RPMI8226 (cell line): ENCODE measurements at regions not wholly inside any gene's neighbourhood (a gene's known extent, or its start where the extent isn't known, plus 50 kb on each side); places are given as distances from the start of the nearest gene placed in this dataset.
"Not testable (repeated sequence)": the region's sequence is repeated elsewhere in the genome, so short reads cannot be mapped to it uniquely, and the experiment has no call there.

Experiments
- DNase-seq: peaks from one replicate; pipeline ENCODE4 v3.0.0-alpha.2; 2015

DNA sequence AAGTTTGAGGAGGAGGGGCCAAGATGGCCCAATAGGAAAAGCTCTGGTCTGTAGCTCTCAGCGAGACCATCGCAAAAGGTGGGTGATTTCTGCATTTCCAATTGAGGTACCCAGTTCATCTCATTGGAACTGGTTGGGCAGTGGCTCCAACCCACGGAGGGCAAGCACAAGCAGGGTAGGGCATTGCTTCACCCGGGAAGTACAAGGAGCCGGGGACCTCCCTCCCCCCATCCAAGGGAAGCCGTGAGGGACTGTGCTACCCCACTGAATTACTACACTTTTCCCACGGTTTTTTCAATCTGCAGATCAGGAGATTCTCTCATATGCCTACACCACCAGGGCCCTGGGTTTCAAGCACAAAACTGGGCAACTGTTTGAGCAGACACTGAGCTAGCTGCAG is 58.0 kb upstream of the EFCAB3 start:
- DNase-seq, result no peak

DNA sequence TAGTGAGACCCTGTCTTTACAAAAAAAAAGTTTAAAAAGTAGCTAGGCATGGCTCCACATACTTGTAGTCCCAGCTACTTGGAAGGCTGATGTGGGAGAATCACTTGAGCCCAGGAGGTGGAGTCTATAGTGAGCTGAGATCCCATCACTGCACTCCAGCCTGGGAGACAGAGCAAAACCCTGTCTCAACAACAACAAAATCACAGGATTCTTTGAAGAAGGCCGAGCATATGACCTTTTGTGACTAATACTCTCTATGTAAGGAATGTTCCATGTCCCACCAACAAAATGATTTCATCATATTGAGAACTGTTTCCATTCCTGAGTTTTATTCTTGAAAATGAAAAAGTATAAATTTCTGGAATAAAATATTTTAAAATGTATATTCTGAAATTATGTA is 58.9 kb upstream of the EFCAB3 start:
- no peak for DNase-seq

DNA sequence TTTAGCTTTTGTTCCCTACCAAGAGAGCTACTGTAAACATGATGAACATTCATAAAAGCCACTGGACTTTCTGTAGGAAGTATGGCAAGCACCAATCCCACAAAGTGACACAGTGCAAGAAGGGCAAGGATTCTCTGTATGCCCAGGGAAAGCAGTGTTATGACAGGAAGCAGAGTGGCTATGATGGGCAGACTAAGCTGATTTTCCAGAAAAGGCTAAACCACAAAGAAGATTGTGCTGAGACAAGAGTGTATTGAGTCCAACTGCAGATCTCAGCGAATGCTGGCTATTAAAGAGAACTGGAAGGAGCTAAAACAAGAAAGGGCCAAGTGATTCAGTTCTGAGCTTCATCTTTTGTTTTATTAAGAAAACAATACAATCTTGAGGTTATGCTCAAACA is 60.5 kb upstream of the EFCAB3 start:
- DNase-seq, result no peak

DNA sequence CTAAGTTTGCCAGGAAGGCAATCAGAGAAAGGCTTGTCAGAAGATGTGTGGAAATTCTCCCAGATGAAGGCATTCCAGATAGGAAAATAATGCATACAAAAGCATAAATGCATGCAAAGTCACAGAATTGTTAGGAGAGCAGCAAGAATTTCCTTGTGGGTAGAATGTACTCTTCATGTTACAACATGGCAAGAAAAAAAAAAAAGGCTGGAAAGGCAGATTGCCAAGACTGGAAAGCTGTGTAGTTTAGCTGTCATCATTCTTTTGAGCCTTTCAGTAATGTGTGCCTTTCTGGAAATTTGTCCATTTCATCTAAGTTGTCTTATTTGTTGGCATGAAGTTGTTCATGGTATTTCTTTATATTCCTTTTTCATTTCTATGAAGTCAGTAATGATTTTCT is 71.0 kb upstream of the EFCAB3 start:
- no peak for DNase-seq

DNA sequence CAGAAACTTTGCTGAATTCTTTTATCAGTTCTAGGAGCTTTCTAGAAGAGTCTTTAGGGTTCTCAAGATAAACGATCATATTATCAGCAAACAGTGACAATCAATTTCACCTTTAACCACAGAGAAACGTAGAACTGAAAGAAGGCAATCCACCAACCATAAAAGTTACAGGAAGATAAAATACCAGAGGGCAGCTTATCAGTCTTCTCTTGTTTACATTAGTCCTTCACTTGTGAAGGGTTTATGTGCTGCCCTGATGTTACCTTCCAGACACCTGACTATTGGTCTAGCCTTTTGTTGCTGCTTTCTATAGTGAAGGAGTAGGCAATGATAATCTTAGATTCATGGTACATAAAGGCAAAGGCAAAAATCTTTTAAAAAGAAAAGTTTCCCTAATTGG is 73.2 kb upstream of the EFCAB3 start:
- no peak for DNase-seq

DNA sequence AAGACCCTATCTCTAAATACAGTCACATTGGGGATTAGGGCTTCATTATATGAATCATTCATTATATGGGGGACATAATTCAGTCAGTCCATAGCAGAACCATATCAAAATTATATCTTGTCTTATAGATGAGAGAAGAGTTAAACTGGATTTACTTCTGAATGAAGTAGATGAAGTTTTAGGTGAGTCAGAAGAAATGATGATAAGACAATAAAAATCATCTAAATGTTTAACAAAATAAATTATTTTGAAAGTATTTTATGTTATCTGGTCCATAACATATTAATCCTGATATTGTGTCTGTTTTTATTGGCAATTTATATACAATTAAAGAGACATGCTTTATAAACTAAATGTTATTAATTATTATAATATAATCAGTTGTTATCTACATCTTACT is 76.9 kb upstream of the EFCAB3 start:
- DNase-seq, result no peak

DNA sequence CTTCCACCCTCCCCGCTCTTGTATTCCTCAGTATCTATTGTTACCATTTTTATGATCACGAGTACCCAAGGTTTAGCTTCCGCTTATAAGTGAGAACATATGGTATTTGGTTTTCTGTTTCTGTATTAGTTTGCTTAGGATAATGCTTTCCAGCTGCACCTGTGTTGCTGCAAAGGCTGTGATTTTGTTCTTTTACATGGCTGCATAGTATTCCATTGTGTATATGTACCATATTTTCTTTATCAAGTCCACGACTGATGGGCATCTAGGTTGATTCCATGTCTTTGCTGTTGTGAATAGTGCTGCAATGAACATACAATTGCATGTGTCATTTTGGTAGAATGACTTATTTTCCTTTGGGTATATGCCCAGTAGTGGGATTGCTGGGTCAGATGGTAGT is 79.7 kb upstream of the EFCAB3 start:
- DNase-seq, result no peak

DNA sequence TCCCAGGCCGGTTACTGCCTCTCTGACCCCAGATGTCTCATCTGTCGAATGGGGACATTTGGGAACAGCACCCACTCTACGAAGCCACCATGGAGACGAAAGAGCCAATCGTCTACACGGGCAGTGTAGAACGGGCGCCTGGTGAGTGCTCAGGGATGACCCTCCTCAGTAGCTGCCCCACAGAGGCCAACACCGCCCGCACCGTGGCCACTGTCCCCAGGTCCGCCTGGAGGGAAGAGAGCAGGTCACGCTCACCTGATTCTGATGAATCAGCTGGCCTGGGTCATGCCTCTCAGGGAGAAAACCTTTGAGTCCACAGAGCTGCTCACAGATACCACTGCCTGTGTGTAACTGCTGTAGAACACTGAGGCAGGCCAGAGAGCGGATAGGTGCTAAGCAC is 105.1 kb upstream of the EFCAB3 start:
- DNase-seq, result not testable (repeated sequence)

DNA sequence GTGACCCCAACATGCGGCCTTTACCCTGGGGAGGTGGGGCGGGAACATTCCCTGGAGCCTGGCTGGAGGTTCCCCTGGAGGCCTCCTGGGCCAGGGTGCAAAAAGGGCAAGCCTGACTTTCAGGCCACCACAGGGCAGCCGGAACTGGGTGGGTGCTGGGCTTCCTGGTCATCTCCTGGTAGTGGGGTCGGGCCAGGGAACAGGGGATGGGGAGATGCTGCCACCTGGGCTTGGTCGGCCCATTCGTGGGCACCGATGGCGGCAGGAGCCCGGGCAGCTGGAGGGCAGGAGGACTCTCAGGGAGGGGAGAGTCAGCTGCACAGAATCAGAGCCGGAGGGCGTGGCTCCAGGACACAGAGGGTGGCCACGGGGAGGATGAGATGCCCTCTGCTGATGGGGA is 112.0 kb upstream of the EFCAB3 start:
- not testable (repeated sequence) for DNase-seq

DNA sequence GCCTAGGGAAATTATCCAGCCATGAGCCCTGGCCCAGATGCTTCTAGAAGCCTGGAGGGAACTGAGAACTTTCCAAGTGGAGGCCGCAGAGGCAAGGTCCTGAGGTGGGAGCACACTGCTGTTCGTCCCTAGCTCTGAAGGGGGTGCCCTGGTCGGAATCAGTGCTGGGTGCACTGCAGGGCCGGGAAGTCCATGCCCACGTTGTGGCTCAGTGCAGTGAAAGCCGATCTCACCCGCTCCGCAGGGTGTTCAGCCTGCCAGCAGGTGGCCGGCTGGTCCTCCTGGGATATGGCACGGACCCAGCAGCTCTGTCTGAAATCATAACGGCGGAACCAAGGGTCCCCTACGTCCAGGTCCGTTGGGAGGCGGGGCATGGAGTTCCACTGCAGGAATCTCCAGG is 115.4 kb upstream of the EFCAB3 start:
- not testable (repeated sequence) for DNase-seq

DNA sequence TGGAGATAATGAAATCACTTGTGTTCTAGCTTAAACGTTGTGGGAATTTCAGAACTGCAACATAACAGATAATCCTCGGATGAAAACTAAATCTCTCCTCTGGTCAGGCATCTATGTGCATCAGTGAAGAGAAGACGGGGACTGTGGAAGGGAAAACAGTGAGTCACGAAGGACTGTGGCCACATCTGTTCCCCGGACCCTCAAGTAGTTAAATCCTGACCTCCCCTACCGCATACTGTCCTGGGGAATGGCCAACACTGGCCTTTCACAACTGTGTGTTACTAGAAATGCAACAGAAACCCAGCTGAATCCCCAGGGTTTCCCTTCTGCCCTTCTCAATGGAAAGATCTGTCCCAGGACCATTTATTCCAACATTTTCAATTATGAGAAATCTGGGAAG is 124.6 kb upstream of the EFCAB3 start:
- DNase-seq, result not testable (repeated sequence)

DNA sequence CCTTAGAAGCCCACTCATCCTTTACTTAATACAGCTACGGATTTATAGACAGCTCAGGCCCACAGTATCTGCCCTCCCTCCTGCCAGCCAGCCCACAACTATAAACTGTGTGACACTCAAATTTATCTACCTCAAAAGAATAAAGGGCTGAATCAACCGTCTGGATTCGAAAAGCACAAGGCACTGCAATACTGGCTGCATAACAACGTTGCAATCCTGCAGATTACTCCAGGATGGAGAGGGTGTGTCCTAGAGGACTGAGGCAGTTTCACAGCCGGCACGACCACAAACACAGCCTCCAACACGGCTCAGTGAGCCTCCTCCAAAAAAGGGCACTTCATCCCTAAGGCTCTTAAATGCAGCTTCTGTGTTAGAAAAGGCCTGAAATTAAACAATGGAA is 138.3 kb upstream of the EFCAB3 start:
- DNase-seq, result not testable (repeated sequence)

DNA sequence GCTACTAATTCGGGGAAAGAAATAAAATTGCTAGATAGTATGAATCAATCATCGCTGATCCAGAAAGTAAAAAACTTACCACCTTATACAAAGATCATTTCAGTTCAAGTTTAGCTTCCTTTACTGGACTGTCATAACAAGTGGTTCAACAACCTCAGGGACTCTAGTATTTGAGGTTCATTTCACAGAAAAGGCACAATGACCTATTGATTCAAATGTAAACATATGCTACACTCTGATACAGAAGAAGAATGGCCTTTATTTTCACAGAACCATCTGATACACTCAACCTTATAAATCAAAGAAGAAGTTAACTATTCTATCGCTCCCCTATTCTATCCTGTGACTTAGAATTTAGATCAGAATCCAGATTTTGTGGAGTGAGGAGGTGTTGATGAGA is 140.8 kb upstream of the EFCAB3 start:
- not testable (repeated sequence) for DNase-seq

DNA sequence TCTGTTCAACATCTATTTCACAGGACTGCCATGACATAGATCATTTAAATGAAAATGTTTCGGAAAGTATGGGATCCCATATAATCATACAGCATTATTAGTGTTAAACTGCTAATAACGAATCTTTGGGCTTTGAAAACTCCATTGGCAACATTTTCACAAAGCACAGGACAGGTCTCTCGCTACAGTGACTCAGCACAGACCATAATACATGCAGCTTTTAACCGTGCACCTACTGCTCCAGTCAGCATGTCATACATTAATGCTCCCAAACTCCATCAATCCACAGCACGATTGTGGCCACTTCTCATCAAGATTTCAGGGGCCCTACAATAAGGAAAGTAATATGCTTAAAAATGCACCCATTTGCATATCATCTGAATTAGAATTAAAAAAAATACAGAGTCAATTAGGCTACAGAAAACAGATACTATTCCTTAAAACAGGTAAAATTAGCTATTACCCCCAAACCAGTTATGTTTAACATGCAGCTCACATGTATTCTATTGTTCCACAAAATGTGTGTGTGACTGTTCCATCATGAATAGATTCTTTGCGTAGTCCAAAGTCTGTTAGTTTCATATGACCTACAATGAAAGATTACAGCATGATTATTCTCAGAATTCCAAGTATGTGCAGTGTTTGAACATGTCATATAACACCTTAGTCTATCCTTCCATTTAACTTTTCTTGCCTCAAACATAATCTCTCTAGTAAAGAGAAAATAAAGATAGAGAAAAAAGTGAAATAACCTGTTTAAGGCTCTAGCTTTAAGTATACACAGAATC is 141.6 kb upstream of the EFCAB3 start:
- DNase-seq, result not testable (repeated sequence)

DNA sequence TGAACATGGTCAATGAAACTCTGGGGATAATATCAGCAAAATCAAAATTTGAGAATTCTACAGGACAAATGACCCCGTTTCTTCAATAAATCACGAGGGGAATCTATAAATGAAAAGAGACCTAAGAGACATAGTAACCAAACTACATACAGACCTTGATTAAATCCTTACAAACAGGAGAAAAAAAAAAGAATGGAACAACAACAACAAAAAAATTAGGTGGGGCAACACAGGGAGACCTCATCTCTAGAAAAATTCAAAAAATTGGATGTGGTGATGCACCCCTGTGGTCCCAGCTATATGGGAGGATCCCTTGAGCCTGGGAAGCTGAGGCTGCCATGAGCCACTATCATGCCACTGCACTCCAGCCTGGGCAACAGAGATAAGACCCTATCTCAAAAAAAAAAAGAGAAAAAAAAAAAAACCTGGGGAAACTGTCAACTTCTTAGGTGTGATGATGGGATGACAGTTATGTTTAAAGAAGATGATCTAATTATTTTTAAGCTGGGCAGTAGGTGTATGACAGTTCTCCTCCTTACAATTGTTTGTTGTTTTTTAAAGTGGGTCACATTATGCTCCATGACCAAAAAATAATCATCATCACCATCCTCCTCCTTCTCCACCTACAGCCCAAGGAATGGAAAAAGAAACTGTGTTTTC is 146.4 kb upstream of the EFCAB3 start:
- DNase-seq, result not testable (repeated sequence)

DNA sequence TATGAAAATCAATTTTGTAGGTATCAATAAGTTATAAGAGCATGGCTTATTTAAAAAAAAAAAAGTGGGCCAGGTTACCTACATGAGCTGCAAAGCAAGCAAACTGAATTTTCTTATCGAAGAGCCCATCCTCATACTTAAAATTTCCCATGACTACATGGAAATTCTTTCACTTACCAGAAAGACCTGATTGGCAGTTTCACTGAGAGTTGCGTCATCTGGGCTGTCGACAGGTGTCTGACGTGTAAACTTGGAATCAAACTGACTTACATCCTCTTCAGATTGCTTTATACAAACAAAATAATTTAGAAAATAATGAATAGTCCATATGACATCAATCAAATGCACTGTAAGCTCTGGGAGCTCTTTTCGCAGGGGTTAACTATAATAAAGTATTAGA is 149.1 kb upstream of the EFCAB3 start:
- not testable (repeated sequence) for DNase-seq

DNA sequence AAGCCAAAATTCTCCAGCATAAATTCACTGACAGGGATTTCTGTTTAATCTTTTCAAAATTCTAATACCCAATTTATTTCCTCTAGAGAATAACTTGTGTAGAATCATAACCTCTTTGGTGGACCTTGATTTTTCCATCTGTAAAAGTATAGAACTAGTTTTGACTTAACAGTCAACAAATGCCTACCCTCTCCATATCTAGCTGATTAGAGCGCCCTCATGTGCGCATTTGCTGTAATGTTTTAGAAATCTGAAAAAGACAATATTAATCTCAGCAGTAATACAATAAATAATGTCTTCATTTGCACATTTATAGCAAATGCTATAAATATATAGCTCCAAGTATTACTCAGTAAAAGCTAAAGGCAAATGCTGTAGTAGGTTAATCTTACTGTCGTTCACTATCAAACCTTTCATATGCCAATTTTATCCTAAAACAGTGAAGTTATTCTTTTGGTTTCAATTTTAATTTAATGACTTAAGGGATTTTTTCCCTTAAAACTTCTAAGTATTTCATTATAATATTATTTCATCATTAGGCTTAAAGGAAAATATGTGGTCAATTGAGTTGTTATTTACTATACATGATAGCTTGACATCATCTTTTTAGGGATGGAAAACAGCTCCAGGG is 153.6 kb upstream of the EFCAB3 start:
- not testable (repeated sequence) for DNase-seq

DNA sequence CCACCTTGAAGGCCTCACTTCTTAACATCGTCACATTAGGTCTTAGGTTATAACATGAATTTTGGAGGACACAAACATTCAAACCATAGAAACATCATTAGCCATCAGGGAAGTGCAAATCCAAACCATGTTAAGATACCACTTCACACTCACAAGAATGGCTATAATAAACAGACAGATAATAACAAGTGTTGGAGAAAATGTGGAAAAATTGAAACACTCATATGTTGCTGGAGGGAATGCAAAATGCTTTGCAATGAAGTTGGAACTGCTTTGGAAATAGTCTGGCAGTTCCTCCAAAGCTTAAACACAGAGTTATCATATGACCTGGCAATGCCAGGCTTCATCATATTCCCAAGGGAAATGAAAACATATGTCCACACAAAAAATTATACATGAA is 156.8 kb upstream of the EFCAB3 start:
- not testable (repeated sequence) for DNase-seq

DNA sequence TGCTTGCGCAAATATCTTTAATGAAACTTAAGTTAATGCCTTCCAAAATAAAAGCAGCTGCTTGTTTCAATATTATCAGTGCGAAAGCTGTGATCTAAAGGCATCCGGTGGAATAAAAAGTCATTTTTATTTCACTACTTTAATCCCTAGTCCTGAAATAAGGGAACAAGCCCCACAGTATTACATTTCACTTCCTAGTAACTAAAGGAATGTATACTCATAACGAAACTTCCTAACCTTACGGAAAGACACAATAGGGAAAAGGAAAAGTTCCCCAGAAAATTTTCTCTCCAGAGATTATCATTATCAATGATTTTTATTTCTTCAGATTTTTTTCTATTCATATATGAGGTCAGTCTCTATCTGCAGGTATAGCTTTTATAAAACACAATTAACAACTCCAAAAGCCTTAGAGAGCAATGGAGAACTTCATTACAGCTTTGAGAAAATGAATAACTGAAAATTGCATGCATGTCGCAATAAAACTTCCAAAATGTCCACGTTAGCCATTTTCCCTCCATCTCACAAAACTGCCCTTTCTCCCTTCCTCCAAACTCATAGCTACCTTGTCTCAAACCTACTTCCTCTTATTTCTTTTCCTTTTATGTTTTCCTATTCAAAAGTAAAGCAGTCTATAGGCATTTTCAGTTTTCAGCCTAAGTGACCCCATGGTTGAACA is 154.3 kb upstream of the MED13 start:
- DNase-seq, result no peak

DNA sequence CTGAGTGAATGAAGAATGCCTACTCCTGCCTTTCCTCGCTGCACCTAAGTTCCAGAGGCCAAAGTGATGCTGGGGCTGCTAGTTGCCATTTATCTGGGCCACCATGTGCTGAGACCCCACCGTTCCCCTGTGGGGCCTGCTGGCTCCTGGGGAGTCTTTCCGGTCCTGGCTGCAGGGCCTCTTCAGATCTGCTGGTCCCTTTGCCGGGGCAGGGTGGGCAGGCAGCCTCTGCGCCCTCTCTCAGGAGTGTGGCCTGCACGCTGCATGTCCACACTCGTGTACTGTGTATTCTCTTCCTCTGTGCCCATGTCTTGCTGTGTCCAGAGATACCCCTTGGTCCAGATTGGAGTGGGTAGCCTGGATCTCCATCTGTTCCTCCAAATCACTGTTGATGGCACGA is 151.8 kb upstream of the MED13 start:
- no peak for DNase-seq

DNA sequence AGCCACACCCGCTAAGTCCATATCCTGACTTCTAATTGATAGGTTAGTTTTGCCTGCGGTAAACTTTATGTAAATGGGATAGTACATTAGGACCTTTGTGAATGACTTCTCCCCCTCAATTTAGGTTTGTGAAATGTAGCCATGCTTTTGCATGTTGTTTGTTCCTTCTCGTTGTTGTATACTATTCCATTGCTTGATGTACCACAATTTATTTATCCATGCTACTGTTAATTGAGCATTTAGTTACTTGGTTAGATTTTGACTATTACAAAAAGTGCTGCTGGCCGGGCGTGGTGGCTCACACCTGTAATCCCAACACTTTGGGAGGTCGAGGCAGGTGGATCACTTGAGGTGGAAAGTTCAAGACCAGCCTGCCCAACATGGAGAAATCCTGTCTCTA is 150.8 kb upstream of the MED13 start:
- DNase-seq, result not testable (repeated sequence)

DNA sequence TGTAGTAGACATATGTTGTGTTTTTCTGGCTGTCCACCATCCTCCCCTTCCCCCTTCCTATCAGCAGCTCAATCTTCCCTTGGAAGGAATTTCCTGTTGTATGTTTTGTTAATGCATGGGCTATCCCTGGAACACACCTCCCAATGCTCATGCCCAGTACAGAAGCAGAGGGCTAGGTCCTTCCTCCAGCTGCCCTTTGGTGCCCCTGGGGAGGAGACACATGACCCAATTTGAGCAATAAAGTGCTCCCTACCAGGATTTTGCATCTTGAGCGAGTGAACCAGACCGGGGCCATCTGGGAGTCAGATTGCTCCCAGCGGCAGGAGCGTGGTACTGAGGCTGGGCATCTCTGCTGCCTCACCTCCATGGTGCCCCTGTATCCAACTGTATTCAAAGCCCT is 141.5 kb upstream of the MED13 start:
- DNase-seq, result no peak

DNA sequence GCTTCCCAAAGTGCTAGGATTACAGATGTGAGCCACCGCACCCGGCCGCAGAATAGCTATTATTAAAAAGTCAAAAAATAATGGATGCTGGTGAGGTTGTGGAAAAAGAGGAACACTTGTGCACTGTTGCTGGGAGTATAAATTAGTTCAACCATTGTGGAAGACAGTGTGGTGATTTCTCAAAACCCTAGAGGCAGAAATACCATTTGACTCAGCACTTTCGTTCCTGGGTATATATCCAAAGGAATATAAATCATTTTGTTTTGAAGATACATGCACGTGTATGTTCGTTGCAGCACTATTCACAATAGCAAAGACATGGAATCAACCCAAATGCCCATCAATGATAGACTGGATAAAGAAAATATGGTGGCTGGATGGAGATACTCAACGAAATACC is 132.1 kb upstream of the MED13 start:
- not testable (repeated sequence) for DNase-seq

DNA sequence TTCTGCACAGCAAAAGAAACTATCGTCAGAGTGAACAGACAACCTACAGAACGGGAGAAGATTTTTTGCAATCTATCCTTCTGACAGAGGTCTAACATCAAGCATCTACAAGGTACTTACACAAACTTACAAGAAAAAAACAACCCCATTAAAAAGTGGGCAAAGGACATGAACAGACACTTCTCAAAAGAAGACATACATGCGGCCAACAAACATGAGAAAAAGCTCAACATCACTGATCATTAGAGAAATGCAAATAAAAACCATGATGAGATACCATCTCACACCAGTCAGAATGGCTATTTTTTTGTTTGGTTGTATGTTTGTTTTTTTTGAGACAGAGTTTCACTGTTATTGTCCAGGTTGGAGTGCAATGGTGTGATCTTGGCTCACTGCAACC is 131.5 kb upstream of the MED13 start:
- DNase-seq, result not testable (repeated sequence)
